LoVo (cell line): ENCODE measurements at regions not wholly inside any gene's neighbourhood (a gene's known extent, or its start where the extent isn't known, plus 50 kb on each side); places are given as distances from the start of the nearest gene placed in this dataset.

Experiments used
- DNase-seq: peaks from one replicate; pipeline ENCODE4 v3.0.0-alpha.2; 2016; ENCODE audit warnings: low spot score

- DNase-seq = no peak
Measured at GRCh38 chr10:4074545-4075407, 289.8 kb upstream of the KLF6 start.

GRCh38 chr10:4073912-4074311, 288.9 kb upstream of the KLF6 start:
- no peak for DNase-seq

DNA sequence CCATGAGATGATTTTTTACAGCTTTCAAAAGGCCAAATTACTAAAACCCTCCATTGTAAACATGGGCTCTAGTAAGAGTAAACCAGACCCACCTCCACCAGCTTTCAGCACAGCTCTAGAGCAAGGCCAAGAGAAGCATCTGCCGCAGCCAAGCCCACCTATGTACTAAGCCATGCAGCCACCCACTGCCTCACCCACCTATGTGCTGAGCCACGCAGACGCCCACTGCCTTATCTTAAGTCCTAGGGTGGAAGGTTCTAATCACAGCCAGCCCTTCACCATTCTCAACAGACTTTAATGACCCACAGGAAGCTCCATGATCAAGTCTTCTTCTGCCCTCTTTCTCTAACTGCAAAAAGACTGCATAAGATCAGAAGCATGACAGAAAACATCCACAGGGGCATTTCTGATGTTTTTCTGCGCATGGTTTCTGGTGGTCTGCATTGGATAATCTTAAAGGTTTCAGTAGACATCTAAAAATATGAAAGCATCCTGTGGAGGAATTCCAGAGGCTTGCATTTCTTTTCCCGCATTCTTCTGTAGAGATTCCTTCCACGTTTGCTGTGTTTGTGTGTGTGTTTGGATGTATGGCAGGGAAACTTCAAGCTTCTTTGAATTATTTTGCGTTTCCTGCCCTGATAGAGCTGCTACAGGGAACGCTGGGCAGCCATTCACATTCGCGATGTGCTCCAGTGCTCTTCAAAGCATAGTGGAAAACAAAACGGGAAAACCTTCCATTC, 286.1 kb upstream of the KLF6 start:
- DNase-seq = no peak

GRCh38 chr10:4070184-4070583, 285.2 kb upstream of the KLF6 start:
- no peak for DNase-seq

DNA sequence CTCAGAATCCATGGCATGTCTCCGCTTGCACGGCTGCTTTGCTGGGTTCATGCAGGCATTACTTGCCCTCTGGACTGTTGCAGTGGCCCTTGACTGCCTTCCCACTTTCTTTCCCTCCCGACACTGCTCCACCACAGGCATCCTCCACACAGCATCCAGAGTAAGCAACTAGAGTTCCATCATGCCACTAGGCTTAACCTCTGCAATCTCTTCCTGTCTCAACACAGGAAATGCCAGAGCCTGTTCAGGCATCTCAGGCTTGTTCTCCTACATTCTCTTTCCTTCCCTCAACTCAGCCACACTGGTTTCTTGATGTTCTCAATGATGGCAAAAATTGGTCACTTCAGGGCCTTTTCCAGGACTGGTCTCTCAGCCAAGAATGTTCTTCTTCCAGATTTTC, 284.5 kb upstream of the KLF6 start:
- no peak for DNase-seq

DNA sequence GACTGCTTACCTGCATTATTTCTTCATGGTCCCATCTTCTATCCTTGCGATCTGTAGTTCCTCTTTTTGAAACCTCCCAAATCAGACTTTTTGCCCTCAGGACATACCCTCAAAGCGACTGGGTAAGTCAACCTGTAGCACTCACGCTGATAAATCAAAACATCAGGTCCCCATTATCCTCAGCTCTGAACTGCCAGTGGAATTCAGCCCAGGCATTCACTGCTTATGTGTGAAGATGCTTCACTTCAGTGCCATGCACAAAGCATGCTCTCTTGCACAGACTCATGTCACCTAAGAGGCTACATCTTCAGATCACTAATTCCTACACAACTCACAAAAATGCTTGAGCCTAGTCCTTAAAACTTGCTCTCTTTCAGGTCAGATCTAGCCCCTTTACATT, 283.6 kb upstream of the KLF6 start:
- no peak for DNase-seq

DNA sequence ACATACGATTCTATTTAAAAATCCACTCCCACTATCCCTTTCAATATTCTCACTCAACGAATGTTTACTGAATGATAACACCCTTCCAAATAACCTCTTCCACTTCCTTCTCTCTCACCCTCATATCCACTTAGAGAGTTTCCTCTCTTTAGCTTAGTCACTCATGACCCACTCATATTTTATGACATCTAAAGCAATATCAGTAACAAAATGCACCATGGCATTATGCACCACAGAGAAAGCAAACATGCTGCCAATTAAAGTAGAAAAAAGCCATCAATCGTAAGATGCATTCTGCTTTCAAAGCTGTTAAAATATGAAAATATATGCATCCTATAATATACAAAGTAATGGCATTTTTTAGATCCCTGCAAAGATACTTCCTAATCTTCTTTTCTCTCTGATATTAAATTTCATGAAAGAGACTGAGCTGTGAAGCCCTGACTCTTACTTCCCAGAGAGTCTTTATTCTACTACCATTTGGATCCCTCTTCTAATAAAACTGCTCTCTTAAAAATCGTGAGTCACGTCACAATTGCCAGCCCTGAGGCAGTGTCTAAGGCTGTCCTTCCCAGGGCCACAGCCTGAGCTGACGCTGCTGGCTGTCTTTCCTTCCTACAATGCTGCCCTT, 283.0 kb upstream of the KLF6 start:
- DNase-seq = peak; percentile 75

GRCh38 chr10:4067531-4067930, 282.5 kb upstream of the KLF6 start:
- peak; percentile 77 for DNase-seq

- DNase-seq = peak; percentile 47
Measured at GRCh38 chr10:4066581-4067390, 281.8 kb upstream of the KLF6 start.

DNA sequence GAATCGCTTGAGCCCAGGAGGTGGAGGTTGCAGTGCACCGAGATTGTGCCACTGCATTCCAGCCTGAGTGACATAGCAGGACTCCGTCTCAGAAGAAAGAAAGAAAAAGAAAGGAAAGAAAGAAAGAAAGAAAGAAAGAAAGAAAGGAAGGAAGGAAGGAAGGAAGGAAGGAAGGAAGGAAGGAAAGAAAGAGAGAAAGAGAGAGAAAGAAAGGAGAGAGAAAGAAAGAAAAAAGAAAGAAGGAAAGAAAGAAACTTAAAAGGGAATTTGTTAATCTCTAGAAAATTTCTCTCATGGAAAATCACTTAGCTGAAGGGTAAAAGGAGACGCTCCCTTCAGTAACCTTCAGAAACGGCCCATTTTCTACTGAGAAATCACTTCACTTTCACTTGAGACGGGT, 279.5 kb upstream of the KLF6 start:
- DNase-seq = no peak

- DNase-seq = no peak
Measured at GRCh38 chr10:4063717-4064116, 278.7 kb upstream of the KLF6 start.

DNA sequence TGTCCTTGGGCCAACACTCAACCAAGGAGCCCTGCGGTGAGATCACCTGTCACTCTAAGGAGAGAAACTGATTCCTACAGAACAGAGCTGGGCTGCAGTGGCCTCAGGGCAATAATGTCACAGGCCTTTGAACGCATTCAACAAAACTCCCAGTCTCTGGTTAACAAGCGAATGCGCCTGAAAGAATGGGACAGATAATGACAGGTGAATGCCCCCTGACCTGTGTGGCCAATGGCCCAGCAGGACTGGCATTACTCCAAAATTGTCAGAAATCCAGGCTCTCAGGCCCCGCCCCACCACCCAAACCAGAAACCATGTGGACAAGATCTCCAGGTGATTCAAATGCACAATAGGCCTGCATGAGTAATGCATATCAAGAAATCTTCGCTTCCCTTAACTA, 277.7 kb upstream of the KLF6 start:
- peak; percentile 56 for DNase-seq

- peak; percentile 74 for DNase-seq
Measured at GRCh38 chr10:4062072-4062471, 277.1 kb upstream of the KLF6 start.

GRCh38 chr10:4061441-4061951, 276.5 kb upstream of the KLF6 start:
- no peak for DNase-seq

DNA sequence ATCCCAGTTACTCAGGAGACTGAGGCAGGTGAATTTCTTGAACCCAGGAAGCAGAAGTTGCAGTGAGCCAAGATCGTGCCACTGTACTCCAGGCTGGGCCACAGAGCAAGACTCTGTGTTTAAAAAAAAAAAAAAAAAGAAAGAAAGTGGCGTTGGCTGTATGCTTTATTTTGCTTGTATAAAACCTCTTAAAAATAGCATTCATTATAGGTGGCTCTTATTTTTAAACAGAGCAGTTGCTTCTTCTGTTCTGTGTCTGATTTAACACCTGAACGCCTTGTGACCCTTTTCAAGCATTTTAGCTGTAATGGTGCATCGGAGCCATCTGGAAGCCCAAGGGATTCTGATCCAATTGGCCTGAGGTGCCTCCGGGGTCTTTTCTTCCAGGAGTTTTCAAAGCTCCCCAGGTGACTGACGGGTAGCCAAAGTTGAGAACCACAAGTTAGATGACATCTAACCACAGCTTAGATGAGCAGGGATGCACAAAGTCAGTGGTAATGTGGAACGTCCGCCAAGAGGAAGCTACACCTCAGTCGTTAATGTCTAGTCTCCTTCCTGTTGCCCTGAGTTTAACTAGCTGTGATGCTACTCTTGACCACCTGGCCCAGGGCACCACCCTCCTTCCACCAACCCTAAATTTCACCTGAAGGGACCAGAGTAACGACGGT, 274.6 kb upstream of the KLF6 start:
- peak; percentile 24 for DNase-seq

DNA sequence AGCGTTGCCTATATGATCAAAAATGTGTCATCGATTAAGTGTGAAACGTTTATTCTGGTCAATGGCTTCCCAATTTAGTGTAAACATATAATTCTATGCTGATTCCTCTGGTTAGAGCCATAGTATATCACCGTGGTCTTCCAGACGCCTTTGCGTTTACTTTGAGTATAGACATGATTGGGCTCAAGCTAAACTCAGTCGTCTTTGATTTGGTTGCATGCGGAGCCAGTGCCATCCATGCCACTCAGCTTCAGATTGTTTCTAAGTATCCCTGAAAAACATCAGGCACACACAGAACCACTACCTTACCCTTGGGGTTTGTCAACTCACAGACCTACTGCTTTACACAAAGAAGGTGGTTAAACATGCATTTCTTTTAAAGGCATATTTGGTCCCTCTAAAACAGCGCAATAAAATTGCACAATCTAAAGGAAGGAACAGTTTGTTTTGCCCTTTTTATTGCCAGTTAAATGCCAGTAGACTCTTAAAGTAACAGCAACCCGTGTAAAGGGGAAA, 273.6 kb upstream of the KLF6 start:
- DNase-seq = peak; percentile 84

GRCh38 chr10:4057725-4058513, 272.9 kb upstream of the KLF6 start:
- DNase-seq = peak; percentile 52

- no peak for DNase-seq
Measured at GRCh38 chr10:4057021-4057420, 272.0 kb upstream of the KLF6 start.

GRCh38 chr10:4054656-4055435, 269.8 kb upstream of the KLF6 start:
- DNase-seq = no peak
